GM06990 (cell line): ENCODE measurements at regions not wholly inside any gene's neighbourhood (a gene's known extent, or its start where the extent isn't known, plus 50 kb on each side); places are given as distances from the start of the nearest gene placed in this dataset.

Experiments used
- DNase-seq: peaks from one replicate; pipeline ENCODE4 v3.0.0-alpha.2; 2011; ENCODE audit not compliant: insufficient read length; ENCODE audit errors: extremely low read depth
- H3K27me3 ChIP-seq: replicated peaks from 2 replicates; pipeline ENCODE4 v1.6.0; 2011; ENCODE audit warnings: low read length; ENCODE audit not compliant: control insufficient read depth, insufficient read depth
- H3K36me3 ChIP-seq: 2 replicates; pipeline ENCODE4 v1.5.1; 2011; ENCODE audit warnings: low read length; ENCODE audit not compliant: control insufficient read depth, insufficient read depth
- H3K4me3 ChIP-seq: replicated peaks from 2 replicates; pipeline ENCODE4 v1.5.1; 2011; ENCODE audit warnings: low read depth, mild to moderate bottlenecking, control low read depth, low read length
- CTCF ChIP-seq: IDR thresholded peaks from 2 replicates; pipeline ENCODE4 v1.5.1; 2011; ENCODE audit warnings: low read length, control low read depth, mild to moderate bottlenecking, inconsistent platforms; ENCODE audit not compliant: insufficient read depth, poor library complexity, severe bottlenecking

- H3K27me3 ChIP-seq: no peaks in the 10 kb centered on the region
- no peak for DNase-seq
- H3K4me3 ChIP-seq: no peak overlapping the region
- TF ChIP-seq CTCF: no peak
- no peaks in the 10 kb centered on the region for H3K36me3 ChIP-seq
These were observed 80.7 kb upstream of the STC2 start for GRCh38 chr5:173408946-173409345.

GRCh38 chr5:173399851-173400250 lies 71.6 kb upstream of the STC2 start:
- Histone ChIP-seq H3K4me3 (no peak overlapping the region), H3K27me3 (no peaks in the 10 kb centered on the region), H3K36me3 (no peaks in the 10 kb centered on the region)
- no peak for TF ChIP-seq CTCF
- DNase-seq: no peak

- no peak for DNase-seq
- Histone ChIP-seq H3K27me3 (no peaks in the 10 kb centered on the region), H3K36me3 (no peaks in the 10 kb centered on the region), H3K4me3 (no peak overlapping the region)
- no peak for TF ChIP-seq CTCF
These were observed 69.3 kb upstream of the STC2 start for GRCh38 chr5:173397516-173397915.

- no peak for TF ChIP-seq CTCF
- DNase-seq: no peak
- H3K36me3 ChIP-seq: no peaks in the 10 kb centered on the region
- no peaks in the 10 kb centered on the region for H3K27me3 ChIP-seq
- H3K4me3 ChIP-seq: no peak overlapping the region
These were observed 68.2 kb upstream of the STC2 start for GRCh38 chr5:173396311-173396993.

- no peak for DNase-seq
- H3K36me3 ChIP-seq: no peaks in the 10 kb centered on the region
- TF ChIP-seq CTCF: no peak
- no peak overlapping the region for H3K4me3 ChIP-seq
- H3K27me3 ChIP-seq: no peaks in the 10 kb centered on the region
These were observed 67.7 kb upstream of the STC2 start for GRCh38 chr5:173395933-173396308.
